GM23338 (cell line): ENCODE measurements at regions not wholly inside any gene's neighbourhood (a gene's known extent, or its start where the extent isn't known, plus 50 kb on each side); places are given as distances from the start of the nearest gene placed in this dataset.

Source experiments
- CTCF ChIP-seq, 2 experiments: fragments of 200-600 bp in 1 of 2; sonication (generic) in 1 of 2; conservative IDR thresholded peaks; 2 replicates each; pipeline versions ENCODE4 v1.5.1 to v1.6.1; 2016 to 2017; ENCODE audit warnings: antibody characterized with exemption in 2 of 2, low read depth in 2 of 2, mild to moderate bottlenecking in 2 of 2, moderate library complexity in 1 of 2

DNA sequence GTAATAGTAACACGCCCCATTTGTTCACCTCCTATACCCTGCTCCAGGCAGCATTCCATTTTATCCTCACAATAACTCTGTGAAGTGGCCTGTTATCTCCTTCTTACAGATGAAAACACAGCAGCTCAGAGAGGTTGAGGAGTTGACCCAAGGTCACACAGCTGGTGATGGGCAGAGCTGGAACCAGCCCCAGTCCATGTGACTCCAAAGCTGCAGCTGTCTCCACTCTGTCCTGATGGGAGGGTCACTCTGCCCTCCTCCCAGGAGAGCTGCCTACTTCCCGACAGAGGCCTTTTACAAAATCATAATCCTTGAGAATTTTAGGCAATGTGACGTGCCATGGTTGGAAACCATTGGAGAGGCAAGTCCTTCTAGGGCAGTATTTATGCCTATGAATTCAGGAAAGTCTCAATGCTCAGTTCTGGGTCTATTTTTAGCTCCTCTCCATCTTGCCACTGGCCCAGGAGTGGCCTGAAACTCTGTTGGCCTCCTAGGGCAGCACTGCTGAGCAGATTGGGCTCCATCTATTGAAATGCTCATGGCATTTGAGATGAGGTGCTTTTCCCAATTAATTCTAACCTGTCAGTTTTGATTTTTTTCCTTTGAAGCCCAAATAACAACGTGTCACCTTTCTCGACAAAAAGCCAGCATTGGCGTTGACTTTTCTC is 50.1 kb upstream of the KCNK12 start (continued):
- no peak for TF ChIP-seq CTCF (conservative IDR thresholded peaks at IDR 0.05; ENCODE audit: low read depth in 2 of 2)
